Thymus (tissue), 11 donors: ENCODE measurements at regions not wholly inside any gene's neighbourhood (a gene's known extent, or its start where the extent isn't known, plus 50 kb on each side); places are given as distances from the start of the nearest gene placed in this dataset.

Experiments
- DNase-seq, 9 donors: peaks; one replicate each; pipeline ENCODE4 v3.0.0-alpha.2; 2013; ENCODE audit warnings: low spot score in 9 of 9, low read depth in 6 of 9, missing footprints in 1 of 9
- H3K27ac ChIP-seq, 2 donors: one replicate each; pipeline ENCODE4 v1.5.1; 2013; ENCODE audit warnings: control low read depth in 1 of 2, low read depth in 1 of 2, low read length in 1 of 2, mild to moderate bottlenecking in 1 of 2, moderate library complexity in 1 of 2
- H3K27me3 ChIP-seq, 2 donors: one replicate each; pipeline ENCODE4 v1.5.1; 2013; ENCODE audit warnings: low read length in 1 of 2; ENCODE audit not compliant: control insufficient read depth in 2 of 2, insufficient read depth in 1 of 2
- H3K36me3 ChIP-seq, 2 donors: one replicate each; pipeline ENCODE4 v1.5.1; 2013; ENCODE audit warnings: low read length in 1 of 2, mild to moderate bottlenecking in 1 of 2, moderate library complexity in 1 of 2; ENCODE audit not compliant: control insufficient read depth in 2 of 2, insufficient read depth in 2 of 2
- H3K4me1 ChIP-seq, 2 donors: one replicate each; pipeline ENCODE4 v1.5.1; 2013; ENCODE audit warnings: low read length in 2 of 2; ENCODE audit not compliant: control insufficient read depth in 2 of 2, insufficient read depth in 2 of 2
- H3K4me3 ChIP-seq, 2 donors: one replicate each; pipeline ENCODE4 v1.5.1; 2013; ENCODE audit warnings: low read length in 2 of 2, control low read depth in 1 of 2, mild to moderate bottlenecking in 1 of 2
- H3K9me3 ChIP-seq, 2 donors: one replicate each; pipeline ENCODE4 v1.5.1; 2013; ENCODE audit warnings: low read length in 1 of 2, mild to moderate bottlenecking in 1 of 2; ENCODE audit not compliant: control insufficient read depth in 2 of 2, insufficient read depth in 1 of 2
- WGBS: extraction: QIAGEN DNeasy Blood & Tissue Kit; methylation state at CpG from one replicate; pipeline ENCODE4 v1.1.7; 2013; 5-methylcytosine and 5-hydroxymethylcytosine counted together
- donor health status: healthy.

DNA sequence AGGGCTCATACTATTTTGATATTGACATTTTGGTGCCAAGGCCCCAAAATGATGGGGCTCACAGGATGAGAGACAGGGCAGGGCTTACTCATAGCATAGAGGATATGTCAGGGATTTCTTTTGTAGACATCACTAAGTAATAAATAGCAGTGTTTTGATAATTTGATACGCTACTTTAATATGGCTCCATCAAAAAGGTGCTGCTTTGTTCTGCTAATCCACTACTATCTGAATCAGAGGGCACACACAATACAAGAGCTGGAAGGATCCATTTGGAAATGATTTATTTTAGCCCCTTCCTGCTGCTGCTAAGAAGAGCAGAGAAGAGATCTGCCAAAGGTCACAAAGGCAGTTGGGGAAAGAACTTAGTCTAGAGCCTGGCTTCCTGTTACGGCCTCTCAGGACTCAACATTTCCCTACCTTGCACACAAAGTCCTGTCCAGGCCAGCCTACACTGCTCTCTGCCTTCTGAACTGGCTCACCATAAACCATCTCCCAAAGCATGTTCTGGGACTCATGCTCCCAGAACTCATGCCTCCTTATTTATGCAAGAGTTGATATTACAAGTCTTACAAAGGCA is 261.3 kb upstream of the ARHGAP20 start:
- H3K4me3 ChIP-seq = no peak overlapping the region
- no peak overlapping the region for H3K27ac ChIP-seq
- WGBS = 47% methylated on average over 2 of the region's 2 CpGs
- no peak for DNase-seq
- no peaks in the 10 kb centered on the region for H3K9me3 ChIP-seq
- no peaks in the 10 kb centered on the region for H3K4me1 ChIP-seq
- H3K27me3 ChIP-seq = no peaks in the 10 kb centered on the region
- H3K36me3 ChIP-seq = no peaks in the 10 kb centered on the region

DNA sequence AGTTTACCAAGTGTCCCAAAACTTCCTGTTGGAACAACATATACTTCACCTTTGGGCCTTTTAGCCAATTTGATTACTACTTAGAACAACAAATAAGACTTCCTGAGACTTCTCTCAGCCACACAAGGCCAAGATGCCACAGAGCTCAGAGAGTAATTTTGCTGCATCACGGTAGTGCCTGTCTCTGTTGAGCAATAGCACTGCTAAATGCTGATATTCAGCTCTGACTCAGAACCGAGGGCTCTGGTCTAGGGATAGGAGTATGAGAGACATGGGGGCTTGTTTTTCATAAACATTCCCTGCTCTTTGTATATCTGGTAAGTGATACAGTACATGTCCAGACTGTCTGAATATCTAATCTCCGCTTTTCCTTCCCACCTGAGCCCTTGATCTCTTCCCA is 260.4 kb upstream of the ARHGAP20 start:
- Histone ChIP-seq H3K27ac (no peak overlapping the region), H3K4me3 (no peak overlapping the region), H3K9me3 (no peaks in the 10 kb centered on the region), H3K27me3 (no peaks in the 10 kb centered on the region), H3K4me1 (no peaks in the 10 kb centered on the region), H3K36me3 (no peaks in the 10 kb centered on the region)
- DNase-seq = no peak
- WGBS = 63% methylated on average over 3 of the region's 3 CpGs

DNA sequence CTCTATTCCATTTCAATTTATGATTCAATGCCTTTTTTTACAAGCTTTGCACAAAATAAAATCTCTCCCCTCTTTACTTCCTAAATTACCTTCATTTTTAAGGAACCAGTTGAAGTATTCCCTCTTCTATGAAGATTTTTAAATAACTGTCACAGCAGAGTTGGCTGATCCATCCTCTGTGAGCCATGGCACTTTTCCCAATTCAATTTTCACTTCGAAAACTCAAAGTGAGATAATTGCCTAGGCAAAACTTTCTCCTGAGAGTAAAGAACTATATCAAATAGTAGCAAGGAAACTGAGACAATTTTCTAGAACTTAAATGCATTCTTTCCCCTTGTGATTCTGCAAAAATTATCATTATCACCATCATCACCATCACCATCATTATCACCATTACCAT is 259.9 kb upstream of the ARHGAP20 start:
- no peaks in the 10 kb centered on the region for H3K36me3 ChIP-seq
- H3K9me3 ChIP-seq = no peaks in the 10 kb centered on the region
- H3K27ac ChIP-seq = no peak overlapping the region
- no peak for DNase-seq
- H3K4me3 ChIP-seq = no peak overlapping the region
- H3K27me3 ChIP-seq = no peaks in the 10 kb centered on the region
- WGBS = 86% methylated on average over 1 of the region's 1 CpG
- no peaks in the 10 kb centered on the region for H3K4me1 ChIP-seq

DNA sequence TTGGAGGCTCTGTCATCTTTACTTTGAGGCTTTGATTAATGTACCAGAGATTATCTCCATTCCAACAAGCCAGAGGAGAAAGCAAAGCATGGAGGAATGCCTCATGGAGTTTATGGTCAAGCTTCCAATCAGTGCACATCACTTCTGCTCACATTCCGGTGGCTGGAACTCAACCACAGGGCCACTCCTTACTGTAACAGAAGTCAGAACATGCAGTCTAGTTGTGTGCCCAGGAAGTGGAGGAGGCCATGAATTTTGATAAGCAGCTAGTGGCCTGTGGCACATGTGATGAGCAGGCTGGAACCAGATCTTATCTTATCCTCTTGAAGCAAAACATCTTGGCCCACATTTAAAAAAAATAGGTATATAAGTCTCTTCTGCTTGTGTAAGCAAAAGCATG is 258.9 kb upstream of the ARHGAP20 start:
- WGBS = 38% methylated on average over 1 of the region's 1 CpG
- H3K4me3 ChIP-seq = no peak overlapping the region
- no peak for DNase-seq
- no peak overlapping the region for H3K27ac ChIP-seq
- H3K4me1 ChIP-seq = no peaks in the 10 kb centered on the region
- H3K27me3 ChIP-seq = no peaks in the 10 kb centered on the region
- no peaks in the 10 kb centered on the region for H3K36me3 ChIP-seq
- no peaks in the 10 kb centered on the region for H3K9me3 ChIP-seq

DNA sequence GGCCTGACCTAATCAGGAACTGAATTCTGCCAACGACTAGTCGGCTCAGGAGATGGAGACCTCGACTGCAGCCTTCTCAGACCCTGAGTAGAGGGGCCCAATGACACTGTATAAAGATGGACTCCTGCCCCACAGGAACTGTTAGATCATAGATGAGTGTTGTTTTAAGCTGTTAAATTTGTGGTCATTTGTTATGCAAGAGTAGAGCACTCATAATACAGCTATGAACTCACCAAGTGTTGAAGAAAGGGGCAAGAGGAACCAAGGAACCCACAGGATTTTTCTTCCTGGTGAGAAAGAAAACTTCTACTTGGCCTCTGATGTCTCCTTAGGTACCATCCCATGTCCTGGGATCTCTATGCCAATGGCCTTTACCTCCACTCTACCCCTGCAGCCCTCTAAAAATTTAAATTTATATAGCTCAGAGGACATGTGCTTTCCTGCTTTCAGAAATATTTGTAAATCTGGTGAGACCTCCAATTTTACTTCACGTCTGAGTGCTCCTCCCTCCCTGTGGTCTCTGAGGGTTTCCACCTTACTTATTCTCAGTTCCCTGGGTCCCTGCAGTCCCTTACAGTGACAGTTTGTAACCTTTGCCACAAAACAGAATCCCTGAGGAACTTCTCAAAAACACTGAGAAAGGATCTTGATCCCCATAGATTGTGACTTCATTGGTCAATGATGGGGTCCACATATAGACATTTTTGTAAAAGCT is 256.3 kb upstream of the ARHGAP20 start:
- DNase-seq = no peak
- Histone ChIP-seq H3K4me3 (no peak overlapping the region), H3K27ac (no peak overlapping the region), H3K27me3 (no peaks in the 10 kb centered on the region), H3K36me3 (no peaks in the 10 kb centered on the region), H3K4me1 (no peaks in the 10 kb centered on the region), H3K9me3 (no peaks in the 10 kb centered on the region)
- WGBS = 87% methylated on average over 4 of the region's 4 CpGs

DNA sequence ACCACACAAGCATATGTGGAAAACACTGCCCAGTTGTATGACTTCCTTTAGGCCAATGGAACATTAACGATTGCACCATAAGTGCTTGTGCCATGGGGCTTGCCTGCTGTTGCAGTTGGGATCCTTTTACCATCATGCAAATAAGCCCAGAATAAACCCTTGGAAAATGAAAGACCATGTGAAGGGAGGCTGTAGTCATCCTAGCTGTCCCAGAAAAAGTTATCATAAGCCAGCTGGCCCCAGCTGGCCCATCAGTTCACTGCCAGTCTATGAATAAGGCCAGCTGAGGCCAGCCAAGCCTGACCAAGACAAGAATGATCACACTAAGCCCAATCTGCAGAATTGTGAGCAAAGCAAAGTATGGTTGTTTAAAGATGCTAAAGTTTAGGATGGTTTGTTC is 253.9 kb upstream of the ARHGAP20 start:
- no peak for DNase-seq
- H3K27ac ChIP-seq = no peak overlapping the region
- H3K4me3 ChIP-seq = no peak overlapping the region
- H3K36me3 ChIP-seq = no peaks in the 10 kb centered on the region
- WGBS = 95% methylated on average over 1 of the region's 1 CpG
- H3K9me3 ChIP-seq = no peaks in the 10 kb centered on the region
- no peaks in the 10 kb centered on the region for H3K27me3 ChIP-seq
- H3K4me1 ChIP-seq = no peaks in the 10 kb centered on the region

DNA sequence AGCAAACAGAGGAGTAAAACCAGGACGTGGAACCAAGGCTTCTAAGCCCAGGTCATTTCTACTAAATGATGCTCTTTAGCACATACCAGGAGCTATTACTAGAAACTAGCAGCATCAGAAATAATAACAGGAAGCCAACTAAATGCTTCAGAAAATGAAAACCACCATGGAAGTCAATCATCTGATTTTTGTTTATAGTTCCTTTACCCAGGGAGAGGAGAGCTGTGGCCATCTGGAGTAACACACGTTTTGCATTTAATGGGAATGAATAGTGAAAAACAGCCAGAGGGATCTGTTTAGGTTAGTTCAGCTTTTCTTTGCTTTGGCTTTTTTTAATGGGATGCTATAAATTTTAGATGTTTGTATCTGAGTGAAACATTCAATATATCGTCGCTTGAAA is 250.7 kb upstream of the ARHGAP20 start:
- no peaks in the 10 kb centered on the region for H3K36me3 ChIP-seq
- H3K4me3 ChIP-seq = no peak overlapping the region
- no peaks in the 10 kb centered on the region for H3K4me1 ChIP-seq
- DNase-seq = no peak
- WGBS = 91% methylated on average over 4 of the region's 4 CpGs
- no peaks in the 10 kb centered on the region for H3K9me3 ChIP-seq
- H3K27me3 ChIP-seq = no peaks in the 10 kb centered on the region
- H3K27ac ChIP-seq = no peak overlapping the region

DNA sequence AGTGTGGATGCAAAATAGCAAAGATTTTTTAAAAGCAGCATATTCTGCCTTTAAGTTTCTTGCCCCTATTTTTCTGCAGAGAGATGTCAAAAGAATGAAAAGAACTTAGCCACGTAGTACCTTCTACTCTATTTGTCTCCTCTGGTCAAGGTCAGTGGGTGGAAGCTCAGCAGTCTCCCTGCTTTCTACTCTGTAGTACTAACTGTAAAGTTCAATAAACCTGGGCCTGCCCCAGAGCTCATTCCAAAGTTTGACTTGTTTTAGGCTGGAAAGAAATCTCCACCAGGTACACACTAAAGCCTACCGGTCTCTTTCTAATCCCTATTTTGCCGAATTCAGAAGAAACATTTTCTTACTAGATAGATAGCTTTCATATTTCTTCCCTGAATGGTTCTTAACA is 247.9 kb upstream of the ARHGAP20 start:
- H3K4me1 ChIP-seq = no peaks in the 10 kb centered on the region
- no peak overlapping the region for H3K27ac ChIP-seq
- no peaks in the 10 kb centered on the region for H3K9me3 ChIP-seq
- no peaks in the 10 kb centered on the region for H3K36me3 ChIP-seq
- WGBS = 96% methylated on average over 3 of the region's 3 CpGs
- no peaks in the 10 kb centered on the region for H3K27me3 ChIP-seq
- DNase-seq = no peak
- no peak overlapping the region for H3K4me3 ChIP-seq

DNA sequence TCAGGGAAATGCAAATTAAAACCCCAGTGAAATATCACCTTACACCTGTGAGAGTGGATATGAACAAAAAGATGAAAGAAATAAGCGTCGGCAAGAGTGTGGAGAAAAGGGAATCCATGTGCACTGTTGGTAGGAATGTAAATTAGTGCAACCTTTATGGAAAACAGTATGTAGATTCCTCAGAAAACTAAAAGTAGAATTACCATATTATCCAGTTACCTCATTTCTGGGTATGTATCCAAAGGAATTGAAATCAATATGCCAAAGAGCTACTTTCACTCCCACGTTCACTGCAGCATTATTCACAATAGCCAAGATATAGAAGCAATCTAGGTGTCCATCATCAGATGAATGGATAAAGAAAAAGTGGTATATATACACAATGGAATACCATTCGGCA is 246.0 kb upstream of the ARHGAP20 start:
- H3K27me3 ChIP-seq = no peaks in the 10 kb centered on the region
- H3K9me3 ChIP-seq = no peaks in the 10 kb centered on the region

More for the DNA sequence above, 246.0 kb upstream of the ARHGAP20 start:
- no peak overlapping the region for H3K27ac ChIP-seq
- no peaks in the 10 kb centered on the region for H3K36me3 ChIP-seq
- DNase-seq = no peak
- no peak overlapping the region for H3K4me3 ChIP-seq
- 97% methylated on average over 4 of the region's 4 CpGs for WGBS
- H3K4me1 ChIP-seq = no peaks in the 10 kb centered on the region
